Activated naive CD4-positive, alpha-beta T cell treated with anti-CD3 and anti-CD28 coated beads, Interleukin-2, amount 10 ng/mL, durations not matched to agents 7 days and 5 days (primary cell): ENCODE measurements at regions not wholly inside any gene's neighbourhood (a gene's known extent, or its start where the extent isn't known, plus 50 kb on each side); places are given as distances from the start of the nearest gene placed in this dataset.

Experiments
- CTCF ChIA-PET: fragments of 350-600 bp; sonication (Branson Sonifier 250); formaldehyde crosslinking; loops from one replicate; lab custom pipeline; 2021; ENCODE audit warnings: antibody characterized with exemption; lab: Charles Lee
- DNase-seq: peaks from one replicate; pipeline ENCODE4 v3.0.0-alpha.2; 2020
- H3K27ac Mint-ChIP-seq: one replicate; pipeline ENCODE4 v1.8.0; 2021; ENCODE audit warnings: mild to moderate bottlenecking, moderate library complexity, mixed read lengths
- H3K27me3 Mint-ChIP-seq: one replicate; pipeline ENCODE4 v1.8.0; 2021; ENCODE audit warnings: mild to moderate bottlenecking, mixed read lengths
- H3K36me3 Mint-ChIP-seq: one replicate; pipeline ENCODE4 v1.8.0; 2021; ENCODE audit warnings: mixed read lengths
- H3K4me1 Mint-ChIP-seq: one replicate; pipeline ENCODE4 v1.8.0; 2021; ENCODE audit warnings: mixed read lengths
- H3K4me3 Mint-ChIP-seq: one replicate; pipeline ENCODE4 v1.8.0; 2021; ENCODE audit warnings: mild to moderate bottlenecking, moderate library complexity, mixed read lengths
- H3K9me3 Mint-ChIP-seq: one replicate; pipeline ENCODE4 v1.8.0; 2021; ENCODE audit warnings: mixed read lengths

GRCh38 chr14:22059201-22059600 lies 385.6 kb upstream of the OR4E1 start:
- H3K36me3 Mint-ChIP-seq, result peaks cover 7% of the 10 kb centered on the region

GRCh38 chr14:22052795-22053194 lies 379.2 kb upstream of the OR4E1 start:
- Mint-ChIP-seq H3K27ac (peak overlapping the region; percentile 98), H3K4me1 (peaks cover 52% of the 10 kb centered on the region), H3K27me3 (peaks cover 9% of the 10 kb centered on the region), H3K36me3 (peaks cover 7% of the 10 kb centered on the region), H3K9me3 (no peaks in the 10 kb centered on the region), H3K4me3 (peak overlapping the region; percentile 77)
- peak; percentile 35 for DNase-seq
- CTCF ChIA-PET, result interaction anchor here (0.8 to 1.6 kb wide), 3 partner anchors 13 to 74 kb away, joined by 3 to 7 read pairs (median 4); no protein-coding TSS in a partner anchor

More at GRCh38 chr14:22059201-22059600, 385.6 kb upstream of the OR4E1 start:
- peak overlapping the region; percentile 39 for H3K27ac Mint-ChIP-seq
- DNase-seq, result no peak
- CTCF ChIA-PET, result no interaction called here
- no peaks in the 10 kb centered on the region for H3K27me3 Mint-ChIP-seq
- peaks cover 34% of the 10 kb centered on the region for H3K4me1 Mint-ChIP-seq
- H3K4me3 Mint-ChIP-seq, result no peak overlapping the region
- H3K9me3 Mint-ChIP-seq, result peaks cover 9% of the 10 kb centered on the region

- Mint-ChIP-seq H3K4me1 (peaks cover 52% of the 10 kb centered on the region), H3K4me3 (peak overlapping the region; percentile 33), H3K27ac (peak overlapping the region; percentile 87), H3K36me3 (peaks cover 1% of the 10 kb centered on the region), H3K27me3 (peaks cover 7% of the 10 kb centered on the region), H3K9me3 (no peaks in the 10 kb centered on the region)
- peak; percentile 53 for DNase-seq
- CTCF ChIA-PET, result interaction anchor here (0.7 to 4.3 kb wide), 13 partner anchors 9 to 523 kb away, joined by 3 to 28 read pairs (median 4); no protein-coding TSS in a partner anchor
Observed at GRCh38 chr14:22047115-22047514, 373.5 kb upstream of the OR4E1 start.

GRCh38 chr14:22046063-22046462 lies 372.4 kb upstream of the OR4E1 start:
- Mint-ChIP-seq H3K27ac (peak overlapping the region; percentile 81), H3K4me1 (peaks cover 54% of the 10 kb centered on the region), H3K27me3 (peaks cover 4% of the 10 kb centered on the region), H3K4me3 (peak overlapping the region; percentile 30), H3K36me3 (no peaks in the 10 kb centered on the region), H3K9me3 (no peaks in the 10 kb centered on the region)
- no peak for DNase-seq
- CTCF ChIA-PET, result interaction anchor here (1.3 to 4.3 kb wide), 5 partner anchors 20 to 524 kb away, joined by 3 to 28 read pairs (median 6); no protein-coding TSS in a partner anchor

- Mint-ChIP-seq H3K27ac (no peak overlapping the region), H3K4me3 (no peak overlapping the region), H3K36me3 (no peaks in the 10 kb centered on the region), H3K27me3 (no peaks in the 10 kb centered on the region), H3K4me1 (peaks cover 55% of the 10 kb centered on the region), H3K9me3 (no peaks in the 10 kb centered on the region)
- no peak for DNase-seq
- CTCF ChIA-PET, result no interaction called here
Observed at GRCh38 chr14:22044193-22044592, 370.6 kb upstream of the OR4E1 start.

GRCh38 chr14:22040781-22041125 lies 367.1 kb upstream of the OR4E1 start:
- CTCF ChIA-PET, result interaction anchor here (0.7 to 2.7 kb wide), 13 partner anchors 15 to 523 kb away, joined by 3 to 12 read pairs (median 4); no protein-coding TSS in a partner anchor
- Mint-ChIP-seq H3K4me3 (peak overlapping the region; percentile 62), H3K27ac (peak overlapping the region; percentile 73)

GRCh38 chr14:22039938-22040780 lies 366.5 kb upstream of the OR4E1 start:
- DNase-seq, result peak; percentile 72
- Mint-ChIP-seq H3K4me1 (peaks cover 26% of the 10 kb centered on the region), H3K27me3 (no peaks in the 10 kb centered on the region), H3K4me3 (peak overlapping the region; percentile 62), H3K9me3 (no peaks in the 10 kb centered on the region), H3K36me3 (no peaks in the 10 kb centered on the region), H3K27ac (peak overlapping the region; percentile 73)
- CTCF ChIA-PET, result interaction anchor here (0.6 to 2.7 kb wide), 14 partner anchors 14 to 523 kb away, joined by 3 to 12 read pairs (median 4); no protein-coding TSS in a partner anchor

More at GRCh38 chr14:22040781-22041125, 367.1 kb upstream of the OR4E1 start:
- Mint-ChIP-seq H3K9me3 (no peaks in the 10 kb centered on the region), H3K36me3 (no peaks in the 10 kb centered on the region), H3K27me3 (no peaks in the 10 kb centered on the region), H3K4me1 (peaks cover 26% of the 10 kb centered on the region)
- DNase-seq, result no peak

- CTCF ChIA-PET, result interaction anchor here (0.6 kb wide), 1 partner anchor 33 kb away, joined by 3 read pairs; no protein-coding TSS in a partner anchor
- Mint-ChIP-seq H3K4me1 (peaks cover 15% of the 10 kb centered on the region), H3K27ac (no peak overlapping the region), H3K9me3 (no peaks in the 10 kb centered on the region), H3K27me3 (peaks cover 8% of the 10 kb centered on the region), H3K4me3 (no peak overlapping the region), H3K36me3 (no peaks in the 10 kb centered on the region)
- DNase-seq, result no peak
Observed at GRCh38 chr14:22036541-22037239, 363.1 kb upstream of the OR4E1 start.

GRCh38 chr14:22026527-22026926 lies 352.9 kb upstream of the OR4E1 start:
- H3K9me3 Mint-ChIP-seq, result no peaks in the 10 kb centered on the region
- H3K4me1 Mint-ChIP-seq, result peaks cover 10% of the 10 kb centered on the region
- no peak overlapping the region for H3K4me3 Mint-ChIP-seq
- DNase-seq, result no peak
- no peaks in the 10 kb centered on the region for H3K36me3 Mint-ChIP-seq
- CTCF ChIA-PET, result interaction anchor here (1.0 to 2.7 kb wide), 4 partner anchors 14 to 106 kb away, joined by 3 to 12 read pairs (median 4); no protein-coding TSS in a partner anchor
- H3K27ac Mint-ChIP-seq, result no peak overlapping the region
- peaks cover 6% of the 10 kb centered on the region for H3K27me3 Mint-ChIP-seq

GRCh38 chr14:22025879-22026278 lies 352.3 kb upstream of the OR4E1 start:
- Mint-ChIP-seq H3K36me3 (no peaks in the 10 kb centered on the region), H3K4me1 (peaks cover 10% of the 10 kb centered on the region), H3K4me3 (no peak overlapping the region), H3K9me3 (no peaks in the 10 kb centered on the region), H3K27ac (no peak overlapping the region), H3K27me3 (peaks cover 6% of the 10 kb centered on the region)
- DNase-seq, result no peak
- CTCF ChIA-PET, result interaction anchor here (1.0 to 2.7 kb wide), 4 partner anchors 14 to 106 kb away, joined by 3 to 12 read pairs (median 4); no protein-coding TSS in a partner anchor

GRCh38 chr14:22024137-22024536 lies 350.5 kb upstream of the OR4E1 start:
- no peaks in the 10 kb centered on the region for H3K9me3 Mint-ChIP-seq
- no peak overlapping the region for H3K4me3 Mint-ChIP-seq
- no peak for DNase-seq
- H3K27me3 Mint-ChIP-seq, result peaks cover 9% of the 10 kb centered on the region
- H3K36me3 Mint-ChIP-seq, result no peaks in the 10 kb centered on the region
- CTCF ChIA-PET, result interaction anchor here (2.7 kb wide), 1 partner anchor 16 kb away, joined by 12 read pairs; no protein-coding TSS in a partner anchor
- peaks cover 13% of the 10 kb centered on the region for H3K4me1 Mint-ChIP-seq
- no peak overlapping the region for H3K27ac Mint-ChIP-seq

GRCh38 chr14:22018890-22019289 lies 345.3 kb upstream of the OR4E1 start:
- CTCF ChIA-PET, result interaction anchor here (1.2 kb wide), 1 partner anchor 21 kb away, joined by 3 read pairs; no protein-coding TSS in a partner anchor
- peaks cover 6% of the 10 kb centered on the region for H3K4me1 Mint-ChIP-seq
- no peak overlapping the region for H3K4me3 Mint-ChIP-seq
- H3K27ac Mint-ChIP-seq, result no peak overlapping the region
- H3K27me3 Mint-ChIP-seq, result peaks cover 3% of the 10 kb centered on the region
- DNase-seq, result no peak
- no peaks in the 10 kb centered on the region for H3K36me3 Mint-ChIP-seq
- no peaks in the 10 kb centered on the region for H3K9me3 Mint-ChIP-seq

- Mint-ChIP-seq H3K9me3 (no peaks in the 10 kb centered on the region), H3K27ac (no peak overlapping the region), H3K4me3 (no peak overlapping the region), H3K27me3 (no peaks in the 10 kb centered on the region), H3K4me1 (peaks cover 10% of the 10 kb centered on the region), H3K36me3 (peaks cover under 1% of the 10 kb centered on the region)
- no peak for DNase-seq
- CTCF ChIA-PET, result no interaction called here
Observed at GRCh38 chr14:22012452-22012851, 338.8 kb upstream of the OR4E1 start.

- no peaks in the 10 kb centered on the region for H3K9me3 Mint-ChIP-seq
- H3K4me3 Mint-ChIP-seq, result no peak overlapping the region
- CTCF ChIA-PET, result interaction anchor here (1.1 kb wide), 1 partner anchor 29 kb away, joined by 4 read pairs; no protein-coding TSS in a partner anchor
- no peaks in the 10 kb centered on the region for H3K27me3 Mint-ChIP-seq
- no peak overlapping the region for H3K27ac Mint-ChIP-seq
- no peak for DNase-seq
- H3K36me3 Mint-ChIP-seq, result peaks cover 6% of the 10 kb centered on the region
- H3K4me1 Mint-ChIP-seq, result peaks cover 20% of the 10 kb centered on the region
Observed at GRCh38 chr14:22011253-22011642, 337.6 kb upstream of the OR4E1 start.
